SU-DHL-6 (cell line): ENCODE measurements at regions not wholly inside any gene's neighbourhood (a gene's known extent, or its start where the extent isn't known, plus 50 kb on each side); places are given as distances from the start of the nearest gene placed in this dataset.

Experiments
- H2AFZ ChIP-seq: fragments of 200-600 bp; sonication (generic); 2 replicates; pipeline ENCODE4 v1.6.1; 2014; ENCODE audit warnings: low read depth, mild to moderate bottlenecking, moderate library complexity, mixed read lengths, antibody characterized with exemption, low read length; ENCODE audit not compliant: severe bottlenecking
- H3F3A ChIP-seq: fragments of 200-600 bp; shearing (Covaris generic); 2 replicates; pipeline ENCODE4 v1.6.0; 2016; ENCODE audit warnings: antibody characterized with exemption, mild to moderate bottlenecking; ENCODE audit not compliant: insufficient read depth
- H3K27ac ChIP-seq: fragments of 200-600 bp; sonication (generic); 2 replicates; pipeline ENCODE4 v1.5.1; 2016; ENCODE audit warnings: low read depth, mild to moderate bottlenecking, low read length, moderate library complexity, mixed read lengths
- H3K27me3 ChIP-seq: fragments of 200-600 bp; sonication (generic), shearing (Covaris generic); 2 replicates; pipeline ENCODE4 v1.6.0; 2014; ENCODE audit warnings: mild to moderate bottlenecking, low read length
- H3K36me3 ChIP-seq: fragments of 200-600 bp; sonication (generic); 2 replicates; pipeline ENCODE4 v1.6.1; 2014; ENCODE audit warnings: mild to moderate bottlenecking, low read length, mixed read lengths
- H3K4me2 ChIP-seq: fragments of 300-600, 200-600 bp; shearing (Covaris generic), sonication (generic); 2 replicates; pipeline ENCODE4 v1.6.0; 2014; ENCODE audit warnings: low read length, low read depth, mild to moderate bottlenecking; ENCODE audit not compliant: poor library complexity, severe bottlenecking
- H3K4me3 ChIP-seq: fragments of 200-600 bp; sonication (generic); 2 replicates; pipeline ENCODE4 v1.5.1; 2014; ENCODE audit warnings: antibody characterized with exemption, low read length, mild to moderate bottlenecking, mixed read lengths; ENCODE audit not compliant: insufficient read depth, poor library complexity, severe bottlenecking
- H3K79me2 ChIP-seq: fragments of 200-600 bp; sonication (generic); 2 replicates; pipeline ENCODE4 v1.6.1; 2014; ENCODE audit warnings: mild to moderate bottlenecking, low read length, moderate library complexity; ENCODE audit not compliant: insufficient read depth
- H3K9ac ChIP-seq: fragments of 200-600 bp; sonication (generic); 2 replicates; pipeline ENCODE4 v1.7.0; 2014; ENCODE audit warnings: mild to moderate bottlenecking, low read length
- H3K9me2 ChIP-seq: fragments of 200-600 bp; sonication (generic); replicated peaks from 2 replicates; pipeline ENCODE4 v1.6.1; 2014; ENCODE audit warnings: low read length; ENCODE audit not compliant: insufficient read depth
- H3K9me3 ChIP-seq: fragments of 200-600 bp; sonication (generic); 2 replicates; pipeline ENCODE4 v1.6.1; 2014; ENCODE audit warnings: low read length, mixed read lengths; ENCODE audit not compliant: insufficient read depth
- H4K20me1 ChIP-seq: fragments of 200-600 bp; sonication (generic); 2 replicates; pipeline ENCODE4 v1.6.1; 2014; ENCODE audit warnings: low read depth, mild to moderate bottlenecking, antibody characterized with exemption, low read length, moderate library complexity, mixed read lengths
- CTCF ChIP-seq: fragments of 200-600 bp; sonication (generic); IDR thresholded peaks from one replicate; pipeline ENCODE4 v1.5.1; 2017; ENCODE audit warnings: antibody characterized with exemption, mild to moderate bottlenecking, low read length, moderate library complexity; ENCODE audit not compliant: insufficient read depth, poor library complexity, severe bottlenecking
- EZH2phosphoT487 ChIP-seq: fragments of 200-600 bp; sonication (generic), shearing (Covaris generic); conservative IDR thresholded peaks from 2 replicates; pipeline ENCODE4 v1.6.1; 2018; ENCODE audit warnings: mild to moderate bottlenecking, antibody characterized with exemption, low read length, moderate library complexity, mixed read lengths

- no peaks in the 10 kb centered on the region for H3K27me3 ChIP-seq
- H3K36me3 ChIP-seq: no peaks in the 10 kb centered on the region
- no peaks in the 10 kb centered on the region for H3F3A ChIP-seq
- TF ChIP-seq EZH2phosphoT487 (no peak), CTCF (no peak)
- H3K4me3 ChIP-seq: no peak overlapping the region
- no peak overlapping the region for H2AFZ ChIP-seq
- no peak overlapping the region for H3K4me2 ChIP-seq
- no peak overlapping the region for H3K9ac ChIP-seq
- no peak overlapping the region for H3K27ac ChIP-seq
- H3K9me3 ChIP-seq: no peaks in the 10 kb centered on the region
- no peaks in the 10 kb centered on the region for H4K20me1 ChIP-seq
- no peaks in the 10 kb centered on the region for H3K79me2 ChIP-seq
- H3K9me2 ChIP-seq: no peaks in the 10 kb centered on the region
Measured at GRCh38 chr12:114762490-114763110, 78.6 kb upstream of the TBX3 start.

GRCh38 chr12:114760151-114760877 is 76.3 kb upstream of the TBX3 start:
- no peaks in the 10 kb centered on the region for H4K20me1 ChIP-seq
- no peak overlapping the region for H3K9ac ChIP-seq
- no peaks in the 10 kb centered on the region for H3K27me3 ChIP-seq
- no peak overlapping the region for H3K4me2 ChIP-seq
- H3K36me3 ChIP-seq: no peaks in the 10 kb centered on the region
- TF ChIP-seq CTCF (no peak), EZH2phosphoT487 (no peak)
- no peak overlapping the region for H2AFZ ChIP-seq
- no peak overlapping the region for H3K4me3 ChIP-seq
- H3K27ac ChIP-seq: no peak overlapping the region
- H3K9me2 ChIP-seq: no peaks in the 10 kb centered on the region
- H3K79me2 ChIP-seq: no peaks in the 10 kb centered on the region
- no peaks in the 10 kb centered on the region for H3F3A ChIP-seq
- H3K9me3 ChIP-seq: no peaks in the 10 kb centered on the region

- H3K4me2 ChIP-seq: no peak overlapping the region
- no peaks in the 10 kb centered on the region for H3K36me3 ChIP-seq
- H2AFZ ChIP-seq: no peak overlapping the region
- H4K20me1 ChIP-seq: no peaks in the 10 kb centered on the region
- H3K9ac ChIP-seq: no peak overlapping the region
- no peaks in the 10 kb centered on the region for H3K9me2 ChIP-seq
- H3F3A ChIP-seq: no peaks in the 10 kb centered on the region
- no peaks in the 10 kb centered on the region for H3K9me3 ChIP-seq
- no peaks in the 10 kb centered on the region for H3K27me3 ChIP-seq
- H3K27ac ChIP-seq: no peak overlapping the region
- TF ChIP-seq CTCF (no peak), EZH2phosphoT487 (no peak)
- H3K79me2 ChIP-seq: no peaks in the 10 kb centered on the region
- no peak overlapping the region for H3K4me3 ChIP-seq
Measured at GRCh38 chr12:114759635-114760034, 75.7 kb upstream of the TBX3 start.
